OCI-LY3 (cell line): ENCODE measurements at regions not wholly inside any gene's neighbourhood (a gene's known extent, or its start where the extent isn't known, plus 50 kb on each side); places are given as distances from the start of the nearest gene placed in this dataset.

ENCODE experiments used
- H2AFZ ChIP-seq: fragments of 200-600, 300-600 bp; shearing (Covaris generic); 2 replicates; pipeline ENCODE4 v1.6.0; 2014; ENCODE audit warnings: antibody characterized with exemption, low read depth, low read length
- H3K27ac ChIP-seq: fragments of 200-600, 300-600 bp; sonication (generic); 2 replicates; pipeline ENCODE4 v1.5.1; 2014; ENCODE audit warnings: mild to moderate bottlenecking, low read length, moderate library complexity, mixed read lengths
- H3K27me3 ChIP-seq: fragments of 200-600, 300-600 bp; sonication (generic); 2 replicates; pipeline ENCODE4 v1.6.1; 2014; ENCODE audit warnings: low read depth, low read length, mixed read lengths
- H3K36me3 ChIP-seq: fragments of 200-600, 300-600 bp; sonication (generic); replicated peaks from 2 replicates; pipeline ENCODE3; 2014; ENCODE audit warnings: low read depth, low read length, mixed read lengths
- H3K4me1 ChIP-seq: fragments of 300-600, 200-600 bp; sonication (generic); 2 replicates; pipeline ENCODE4 v1.6.1; 2014; ENCODE audit warnings: low read length, mixed read lengths
- H3K4me2 ChIP-seq: fragments of 200-600, 300-600 bp; sonication (generic); 2 replicates; pipeline ENCODE4 v1.6.1; 2014; ENCODE audit warnings: low read length, mixed read lengths
- H3K4me3 ChIP-seq: fragments of 300-600, 200-600 bp; sonication (generic); 2 replicates; pipeline ENCODE4 v1.5.1; 2014; ENCODE audit warnings: antibody characterized with exemption, mild to moderate bottlenecking, low read length, moderate library complexity
- H3K79me2 ChIP-seq: fragments of 300-600, 200-600 bp; shearing (Covaris generic); 2 replicates; pipeline ENCODE4 v1.6.1; 2014; ENCODE audit warnings: mild to moderate bottlenecking, low read length, mixed read lengths
- H3K9ac ChIP-seq: fragments of 300-600, 200-600 bp; shearing (Covaris generic); 2 replicates; pipeline ENCODE4 v1.6.0; 2014; ENCODE audit warnings: mild to moderate bottlenecking, low read length, moderate library complexity
- H3K9me3 ChIP-seq: fragments of 200-600, 300-600 bp; shearing (Covaris generic); 2 replicates; pipeline ENCODE4 v1.6.1; 2014; ENCODE audit warnings: low read length, mixed read lengths; ENCODE audit not compliant: insufficient read depth
- H4K20me1 ChIP-seq: fragments of 200-600, 300-600 bp; sonication (generic); 2 replicates; pipeline ENCODE4 v1.6.1; 2016; ENCODE audit warnings: low read length, mixed read lengths; ENCODE audit not compliant: insufficient read depth
- CTCF ChIP-seq: fragments of 200-600, 300-600 bp; sonication (generic); IDR thresholded peaks from 2 replicates; pipeline ENCODE4 v1.5.1; 2014; ENCODE audit warnings: antibody characterized with exemption, low read length, low read depth
- EZH2phosphoT487 ChIP-seq: fragments of 200-600 bp; shearing (Covaris generic); IDR thresholded peaks from 2 replicates; pipeline ENCODE4 v1.6.1; 2018; ENCODE audit warnings: antibody characterized with exemption, mixed run types, low read depth

GRCh38 chr9:1490341-1491232 lies 440.4 kb downstream of the DMRT2 start:
- Histone ChIP-seq H3K9me3 (no peaks in the 10 kb centered on the region), H3K4me3 (no peak overlapping the region), H4K20me1 (no peaks in the 10 kb centered on the region), H3K79me2 (no peaks in the 10 kb centered on the region), H3K4me1 (peaks cover 5% of the 10 kb centered on the region; the same call in 1 of the 2 replicates), H2AFZ (peak overlapping the region; percentile 53; the same call in 1 of the 2 replicates), H3K27ac (no peak overlapping the region), H3K4me2 (no peak overlapping the region), H3K36me3 (no peaks in the 10 kb centered on the region), H3K9ac (no peak overlapping the region), H3K27me3 (no peaks in the 10 kb centered on the region)
- TF ChIP-seq CTCF, result no peak
- no peak for TF ChIP-seq EZH2phosphoT487

- H3K27ac ChIP-seq, result no peak overlapping the region
Observed at GRCh38 chr9:1492156-1492555, 442.0 kb downstream of the DMRT2 start.

GRCh38 chr9:1495282-1496030 lies 445.3 kb downstream of the DMRT2 start:
- H3K27ac ChIP-seq, result no peak overlapping the region
- no peaks in the 10 kb centered on the region for H3K9me3 ChIP-seq
- H2AFZ ChIP-seq, result no peak overlapping the region
- no peaks in the 10 kb centered on the region for H3K79me2 ChIP-seq
- no peaks in the 10 kb centered on the region for H4K20me1 ChIP-seq
- peaks cover 2% of the 10 kb centered on the region; the same call in 1 of the 2 replicates for H3K4me1 ChIP-seq
- H3K9ac ChIP-seq, result no peak overlapping the region
- H3K4me2 ChIP-seq, result no peak overlapping the region
- H3K36me3 ChIP-seq, result no peaks in the 10 kb centered on the region
- H3K27me3 ChIP-seq, result no peaks in the 10 kb centered on the region
- no peak overlapping the region for H3K4me3 ChIP-seq
- TF ChIP-seq CTCF (no peak), EZH2phosphoT487 (no peak)

More at GRCh38 chr9:1492156-1492555, 442.0 kb downstream of the DMRT2 start:
- H3K9me3 ChIP-seq, result no peaks in the 10 kb centered on the region
- no peak overlapping the region for H3K4me2 ChIP-seq
- H3K4me1 ChIP-seq, result peaks cover 5% of the 10 kb centered on the region; the same call in 1 of the 2 replicates
- no peak overlapping the region for H3K4me3 ChIP-seq
- H3K79me2 ChIP-seq, result no peaks in the 10 kb centered on the region
- no peaks in the 10 kb centered on the region for H3K36me3 ChIP-seq
- H2AFZ ChIP-seq, result no peak overlapping the region
- H3K9ac ChIP-seq, result no peak overlapping the region
- no peaks in the 10 kb centered on the region for H3K27me3 ChIP-seq
- H4K20me1 ChIP-seq, result no peaks in the 10 kb centered on the region
- TF ChIP-seq EZH2phosphoT487 (no peak), CTCF (no peak)

- Histone ChIP-seq H3K4me2 (no peak overlapping the region), H3K27ac (no peak overlapping the region), H3K4me1 (no peaks in the 10 kb centered on the region), H3K36me3 (no peaks in the 10 kb centered on the region), H2AFZ (no peak overlapping the region), H3K9ac (no peak overlapping the region), H3K9me3 (no peaks in the 10 kb centered on the region), H3K27me3 (no peaks in the 10 kb centered on the region), H3K4me3 (no peak overlapping the region), H4K20me1 (no peaks in the 10 kb centered on the region), H3K79me2 (no peaks in the 10 kb centered on the region)
- TF ChIP-seq CTCF (no peak), EZH2phosphoT487 (no peak)
Observed at GRCh38 chr9:1505489-1505888, 455.3 kb downstream of the DMRT2 start.
